C4-2B (cell line): ENCODE measurements at regions not wholly inside any gene's neighbourhood (a gene's known extent, or its start where the extent isn't known, plus 50 kb on each side); places are given as distances from the start of the nearest gene placed in this dataset.

Experiments
- H3K27ac ChIP-seq: fragments of 450-650 bp; 2 replicates; pipeline ENCODE4 v1.5.1; 2017
- CTCF ChIP-seq: fragments of 450-650 bp; conservative IDR thresholded peaks from 2 replicates; pipeline ENCODE4 v1.5.1; 2017; ENCODE audit warnings: mild to moderate bottlenecking
- ZFX ChIP-seq: fragments of 450-650 bp; IDR thresholded peaks from 2 replicates; pipeline ENCODE4 v1.6.1; 2017

GRCh38 chr9:88826771-88827181, 164.5 kb upstream of the S1PR3 start:
- TF ChIP-seq CTCF (no peak), ZFX (no peak)
- H3K27ac ChIP-seq = no peak overlapping the region

GRCh38 chr9:88828018-88828417, 163.2 kb upstream of the S1PR3 start:
- no peak for TF ChIP-seq CTCF
- no peak for TF ChIP-seq ZFX

GRCh38 chr9:88828492-88828974, 162.7 kb upstream of the S1PR3 start:
- no peak overlapping the region for H3K27ac ChIP-seq
- TF ChIP-seq CTCF (no peak), ZFX (no peak)

More at GRCh38 chr9:88828018-88828417, 163.2 kb upstream of the S1PR3 start:
- no peak overlapping the region for H3K27ac ChIP-seq

- no peak for TF ChIP-seq ZFX
- TF ChIP-seq CTCF = no peak
- no peak overlapping the region for H3K27ac ChIP-seq
These were observed 162.0 kb upstream of the S1PR3 start for GRCh38 chr9:88829276-88829675.

- no peak overlapping the region for H3K27ac ChIP-seq
- TF ChIP-seq CTCF (no peak), ZFX (no peak)
These were observed 159.4 kb upstream of the S1PR3 start for GRCh38 chr9:88831713-88832407.

GRCh38 chr9:88833946-88834345, 157.3 kb upstream of the S1PR3 start:
- no peak overlapping the region for H3K27ac ChIP-seq

More at GRCh38 chr9:88833946-88834345, 157.3 kb upstream of the S1PR3 start:
- TF ChIP-seq CTCF (no peak), ZFX (no peak)
